ENCODE measurements at regions not wholly inside any gene's neighbourhood (a gene's known extent, or its start where the extent isn't known, plus 50 kb on each side); places are given as distances from the start of the nearest gene placed in this dataset.

GRCh38 chr16:64397945-64398508 lies 723.8 kb downstream of the CDH11 start:
- intact Hi-C loops (cut with micrococcal nuclease), result no loop called here
- H3K9me3 ChIP-seq (ENCODE audit: control insufficient read depth in 1 of 2, low read length in 2 of 2), result no peaks in the 10 kb centered on the region
- Mint-ChIP-seq H3K27ac (no peak overlapping the region), H3K36me3 (no peaks in the 10 kb centered on the region), H3K4me1 (no peaks in the 10 kb centered on the region), H3K9me3 (peaks cover 0 to 22% (median 10%) of the 10 kb centered on the region in 8 donors), H3K27me3 (no peaks in the 10 kb centered on the region), H3K4me3 (no peak overlapping the region)
- H3K27ac ChIP-seq (ENCODE audit: low read depth, low read length), result no peak overlapping the region
- ChIA-PET CTCF (ENCODE audit: partially characterized antibody) (no interaction called here), POLR2A (ENCODE audit: partially characterized antibody) (no interaction called here)
- H3K36me3 ChIP-seq (ENCODE audit: insufficient read depth, low read length), result no peaks in the 10 kb centered on the region
- H3K4me3 ChIP-seq (ENCODE audit: low read length in 2 of 2), result no peak overlapping the region
- DNase-seq, result no peak
- H3K27me3 ChIP-seq (ENCODE audit: insufficient read depth, low read length), result no peaks in the 10 kb centered on the region
- H3K4me1 ChIP-seq (ENCODE audit: insufficient read depth, low read length), result no peaks in the 10 kb centered on the region

- POLR2A ChIA-PET (ENCODE audit: partially characterized antibody), result no interaction called here
- Mint-ChIP-seq H3K27me3 (no peaks in the 10 kb centered on the region), H3K36me3 (no peaks in the 10 kb centered on the region), H3K4me3 (no peak overlapping the region), H3K27ac (no peak overlapping the region), H3K9me3 (peaks cover 0 to 21% (median 10%) of the 10 kb centered on the region in 8 donors), H3K4me1 (no peaks in the 10 kb centered on the region)
- Histone ChIP-seq H3K4me3 (ENCODE audit: low read length in 2 of 2) (no peak overlapping the region), H3K27me3 (ENCODE audit: insufficient read depth, low read length) (no peaks in the 10 kb centered on the region), H3K27ac (ENCODE audit: low read depth, low read length) (no peak overlapping the region), H3K36me3 (ENCODE audit: insufficient read depth, low read length) (no peaks in the 10 kb centered on the region), H3K9me3 (ENCODE audit: control insufficient read depth in 1 of 2, low read length in 2 of 2) (no peaks in the 10 kb centered on the region), H3K4me1 (ENCODE audit: insufficient read depth, low read length) (no peaks in the 10 kb centered on the region)
- intact Hi-C loops (cut with micrococcal nuclease), result no loop called here
- DNase-seq, result no peak
- CTCF ChIA-PET (ENCODE audit: partially characterized antibody), result no interaction called here
These were observed 724.8 kb downstream of the CDH11 start for GRCh38 chr16:64397042-64397441.

GRCh38 chr16:64394061-64394460 lies 727.8 kb downstream of the CDH11 start:
- H3K4me3 ChIP-seq (ENCODE audit: low read length in 2 of 2), result no peak overlapping the region
- Mint-ChIP-seq H3K9me3 (peaks cover 2 to 34% (median 16%) of the 10 kb centered on the region in 8 donors), H3K27me3 (no peaks in the 10 kb centered on the region), H3K27ac (no peak overlapping the region), H3K4me1 (peaks cover 0 to 3% (median 0%) of the 10 kb centered on the region in 4 donors), H3K36me3 (no peaks in the 10 kb centered on the region), H3K4me3 (no peak overlapping the region)
- CTCF ChIA-PET (ENCODE audit: partially characterized antibody), result no interaction called here
- H3K36me3 ChIP-seq (ENCODE audit: insufficient read depth, low read length), result no peaks in the 10 kb centered on the region
- no peaks in the 10 kb centered on the region for H3K27me3 ChIP-seq (ENCODE audit: insufficient read depth, low read length)
- H3K27ac ChIP-seq (ENCODE audit: low read depth, low read length), result no peak overlapping the region
- POLR2A ChIA-PET (ENCODE audit: partially characterized antibody), result no interaction called here
- no peaks in the 10 kb centered on the region for H3K4me1 ChIP-seq (ENCODE audit: insufficient read depth, low read length)
- intact Hi-C loops (cut with micrococcal nuclease), result no loop called here
- DNase-seq, result no peak
- H3K9me3 ChIP-seq (ENCODE audit: control insufficient read depth in 1 of 2, low read length in 2 of 2), result no peaks in the 10 kb centered on the region

- Histone ChIP-seq H3K36me3 (ENCODE audit: insufficient read depth, low read length) (no peaks in the 10 kb centered on the region), H3K27ac (ENCODE audit: low read depth, low read length) (no peak overlapping the region), H3K4me1 (ENCODE audit: insufficient read depth, low read length) (no peaks in the 10 kb centered on the region), H3K4me3 (ENCODE audit: low read length in 2 of 2) (no peak overlapping the region), H3K9me3 (ENCODE audit: control insufficient read depth in 1 of 2, low read length in 2 of 2) (no peaks in the 10 kb centered on the region), H3K27me3 (ENCODE audit: insufficient read depth, low read length) (no peaks in the 10 kb centered on the region)
- ChIA-PET POLR2A (ENCODE audit: partially characterized antibody) (no interaction called here), CTCF (ENCODE audit: partially characterized antibody) (no interaction called here)
- Mint-ChIP-seq H3K4me1 (peaks cover 0 to 3% (median 0%) of the 10 kb centered on the region in 4 donors), H3K9me3 (peaks cover 2 to 26% (median 19%) of the 10 kb centered on the region in 8 donors), H3K27ac (no peak overlapping the region), H3K4me3 (no peak overlapping the region), H3K36me3 (no peaks in the 10 kb centered on the region), H3K27me3 (no peaks in the 10 kb centered on the region)
- intact Hi-C loops (cut with micrococcal nuclease), result no loop called here
- DNase-seq, result no peak
These were observed 729.4 kb downstream of the CDH11 start for GRCh38 chr16:64392456-64392855.

- Histone ChIP-seq H3K27ac (ENCODE audit: low read depth, low read length) (no peak overlapping the region), H3K27me3 (ENCODE audit: insufficient read depth, low read length) (no peaks in the 10 kb centered on the region), H3K4me1 (ENCODE audit: insufficient read depth, low read length) (no peaks in the 10 kb centered on the region), H3K36me3 (ENCODE audit: insufficient read depth, low read length) (no peaks in the 10 kb centered on the region), H3K4me3 (ENCODE audit: low read length in 2 of 2) (no peak overlapping the region), H3K9me3 (ENCODE audit: control insufficient read depth in 1 of 2, low read length in 2 of 2) (no peaks in the 10 kb centered on the region)
- peaks cover 0 to 2% of the 10 kb centered on the region in 2 donors for H3K36me3 Mint-ChIP-seq
- peaks cover 0 to 3% (median 0%) of the 10 kb centered on the region in 4 donors for H3K4me1 Mint-ChIP-seq
- no peak for DNase-seq
- H3K27ac Mint-ChIP-seq, result no peak overlapping the region
- CTCF ChIA-PET (ENCODE audit: partially characterized antibody), result no interaction called here
- no peak overlapping the region for H3K4me3 Mint-ChIP-seq
- peaks cover 2 to 31% (median 19%) of the 10 kb centered on the region in 8 donors for H3K9me3 Mint-ChIP-seq
- H3K27me3 Mint-ChIP-seq, result no peaks in the 10 kb centered on the region
- intact Hi-C loops (cut with micrococcal nuclease), result no loop called here
- POLR2A ChIA-PET (ENCODE audit: partially characterized antibody), result no interaction called here
These were observed 730.7 kb downstream of the CDH11 start for GRCh38 chr16:64391063-64391600.

GRCh38 chr16:64390102-64390501 lies 731.8 kb downstream of the CDH11 start:
- no peak overlapping the region for H3K4me3 Mint-ChIP-seq
- no peaks in the 10 kb centered on the region for H3K27me3 Mint-ChIP-seq
- no peak for DNase-seq
- intact Hi-C loops (cut with micrococcal nuclease), result no loop called here
- Histone ChIP-seq H3K4me1 (ENCODE audit: insufficient read depth, low read length) (no peaks in the 10 kb centered on the region), H3K4me3 (ENCODE audit: low read length in 2 of 2) (no peak overlapping the region), H3K27ac (ENCODE audit: low read depth, low read length) (no peak overlapping the region), H3K36me3 (ENCODE audit: insufficient read depth, low read length) (no peaks in the 10 kb centered on the region), H3K9me3 (ENCODE audit: control insufficient read depth in 1 of 2, low read length in 2 of 2) (no peaks in the 10 kb centered on the region), H3K27me3 (ENCODE audit: insufficient read depth, low read length) (no peaks in the 10 kb centered on the region)
- peaks cover 2 to 38% (median 20%) of the 10 kb centered on the region in 8 donors for H3K9me3 Mint-ChIP-seq
- peaks cover 0 to 2% of the 10 kb centered on the region in 2 donors for H3K36me3 Mint-ChIP-seq
- H3K27ac Mint-ChIP-seq, result no peak overlapping the region
- CTCF ChIA-PET (ENCODE audit: partially characterized antibody), result no interaction called here
- peaks cover 0 to 6% (median 0%) of the 10 kb centered on the region in 4 donors for H3K4me1 Mint-ChIP-seq
- POLR2A ChIA-PET (ENCODE audit: partially characterized antibody), result no interaction called here

- POLR2A ChIA-PET (ENCODE audit: partially characterized antibody), result no interaction called here
- no peak overlapping the region for H3K27ac Mint-ChIP-seq
- peaks cover 0 to 32% (median 22%) of the 10 kb centered on the region in 8 donors for H3K9me3 Mint-ChIP-seq
- H3K4me3 ChIP-seq (ENCODE audit: low read length in 2 of 2), result no peak overlapping the region
- peaks cover 0 to 3% (median 0%) of the 10 kb centered on the region in 4 donors for H3K4me1 Mint-ChIP-seq
- H3K36me3 ChIP-seq (ENCODE audit: insufficient read depth, low read length), result no peaks in the 10 kb centered on the region
- no peak overlapping the region for H3K4me3 Mint-ChIP-seq
- no peaks in the 10 kb centered on the region for H3K9me3 ChIP-seq (ENCODE audit: control insufficient read depth in 1 of 2, low read length in 2 of 2)
- peaks cover 0 to 2% of the 10 kb centered on the region in 2 donors for H3K36me3 Mint-ChIP-seq
- no peaks in the 10 kb centered on the region for H3K27me3 Mint-ChIP-seq
- CTCF ChIA-PET (ENCODE audit: partially characterized antibody), result no interaction called here
- intact Hi-C loops (cut with micrococcal nuclease), result no loop called here
- no peak overlapping the region for H3K27ac ChIP-seq (ENCODE audit: low read depth, low read length)
- no peaks in the 10 kb centered on the region for H3K27me3 ChIP-seq (ENCODE audit: insufficient read depth, low read length)
- H3K4me1 ChIP-seq (ENCODE audit: insufficient read depth, low read length), result no peaks in the 10 kb centered on the region
- no peak for DNase-seq
These were observed 737.2 kb downstream of the CDH11 start for GRCh38 chr16:64384636-64385035.
